Adrenal gland (tissue), 9 donors: ENCODE measurements at regions not wholly inside any gene's neighbourhood (a gene's known extent, or its start where the extent isn't known, plus 50 kb on each side); places are given as distances from the start of the nearest gene placed in this dataset.
"Not testable (repeated sequence)": the region's sequence is repeated elsewhere in the genome, so short reads cannot be mapped to it uniquely, and the experiment has no call there.

Source experiments
- DNase-seq, 7 donors: peaks; one replicate each; pipeline ENCODE4 v3.0.0-alpha.2; 2019 to 2020
- H3K27ac ChIP-seq, 5 donors: fragments of 200-600 bp; sonication (generic) in 4 of 5; 1 replicate in 3 of 5; 2 replicates in 2 of 5; pipeline versions ENCODE4 v1.5.1 to v1.8.0; 2016 to 2020; ENCODE audit warnings: mild to moderate bottlenecking in 1 of 5
- H3K27me3 ChIP-seq: fragments of 200-600 bp; 2 replicates; pipeline ENCODE4 v1.8.0; 2021
- H3K36me3 ChIP-seq, 2 donors: fragments of 200-600 bp; replicated peaks in 1 of 2; 1 replicate in 1 of 2; 2 replicates in 1 of 2; pipeline versions ENCODE4 v1.5.1 to v1.8.0; 2018 to 2022
- H3K4me1 ChIP-seq, 2 donors: fragments of 200-600 bp; replicated peaks in 1 of 2; 1 replicate in 1 of 2; 2 replicates in 1 of 2; pipeline versions ENCODE4 v1.5.1 to v1.8.0; 2018 to 2021
- H3K4me3 ChIP-seq, 4 donors: fragments of 200-600 bp; sonication (generic) in 3 of 4; one replicate each; pipeline ENCODE4 v1.5.1; 2016 to 2018
- H3K9me3 ChIP-seq, 3 donors: fragments of 200-600 bp; sonication (generic) in 1 of 3; replicated peaks in 1 of 3; 1 replicate in 2 of 3; 2 replicates in 1 of 3; pipeline versions ENCODE4 v1.5.1 to v1.8.0; 2016 to 2021
- CTCF ChIP-seq, 6 experiments: fragments of 450-650 bp in 4 of 6; fragments of 200-600 bp in 2 of 6; sonication (generic) in 1 of 6; IDR thresholded peaks; 1 replicate in 5 of 6; 2 replicates in 1 of 6; pipeline versions ENCODE4 v1.5.1 to v1.8.0; 2016 to 2021; ENCODE audit warnings: antibody characterized with exemption in 6 of 6, mild to moderate bottlenecking in 2 of 6, moderate library complexity in 1 of 6
- POLR2A ChIP-seq, 2 donors: fragments of 450-650 bp; IDR thresholded peaks; one replicate each; pipeline ENCODE4 v1.6.1; 2017; ENCODE audit warnings: antibody characterized with exemption in 2 of 2, mild to moderate bottlenecking in 2 of 2, moderate library complexity in 1 of 2
- WGBS, 4 donors: extraction: QIAGEN DNeasy Blood & Tissue Kit in 2 of 4; methylation state at CpG; one replicate each; pipeline versions ENCODE4 v1.1.5 to v1.1.7; 2013 to 2017; 5-methylcytosine and 5-hydroxymethylcytosine counted together
- intact Hi-C, 2 donors: fragments of 100-400 bp; cut with DNase I; formaldehyde crosslinking; loops; one replicate each; pipeline versions ENCODE4 v1.14.1 to v1.15.0; 2022 to 2023
- donor health status: healthy with polysubstance abuse.
- donor health status: Bipolar disorder and iron deficiency.
- donor health status: DM: yes; HTN: yes; CAD: no.
- donor health status: DM: no; HTN: no; CAD: no.
- donor health status: DM: no; HTN: no; CAD: no.

- 53 to 64% (median 58%) methylated on average over 2 of the region's 2 CpGs for WGBS, 4 donors
- Histone ChIP-seq H3K36me3 (no peaks in the 10 kb centered on the region), H3K9me3 (no peaks in the 10 kb centered on the region), H3K4me3 (no peak overlapping the region), H3K27me3 (no peaks in the 10 kb centered on the region), H3K4me1 (no peaks in the 10 kb centered on the region), H3K27ac (no peak overlapping the region)
- TF ChIP-seq POLR2A (IDR thresholded peaks at IDR 0.05) (no peak), CTCF (IDR thresholded peaks at IDR 0.05) (no peak)
- no peak for DNase-seq
- intact Hi-C loops = no loop called here
Observed at GRCh38 chr2:122080871-122081270, 325.4 kb downstream of the TSN start.

- Histone ChIP-seq H3K9me3 (no peaks in the 10 kb centered on the region), H3K4me1 (no peaks in the 10 kb centered on the region), H3K4me3 (no peak overlapping the region), H3K27ac (no peak overlapping the region), H3K36me3 (no peaks in the 10 kb centered on the region), H3K27me3 (no peaks in the 10 kb centered on the region)
- intact Hi-C loops = no loop called here
- TF ChIP-seq POLR2A (IDR thresholded peaks at IDR 0.05) (no peak), CTCF (IDR thresholded peaks at IDR 0.05) (no peak)
- no peak for DNase-seq
- 52 to 69% (median 60%) methylated on average over 3 of the region's 3 CpGs for WGBS, 4 donors
Observed at GRCh38 chr2:122081751-122082150, 326.3 kb downstream of the TSN start.

- no peak for TF ChIP-seq CTCF (IDR thresholded peaks at IDR 0.05)
- no peak for TF ChIP-seq POLR2A (IDR thresholded peaks at IDR 0.05)
- intact Hi-C loops = no loop called here
- no peak overlapping the region for H3K4me3 ChIP-seq
- no peaks in the 10 kb centered on the region for H3K36me3 ChIP-seq
- no peaks in the 10 kb centered on the region for H3K27me3 ChIP-seq
- no peaks in the 10 kb centered on the region for H3K4me1 ChIP-seq
- no peak for DNase-seq
- no peak overlapping the region for H3K27ac ChIP-seq
- H3K9me3 ChIP-seq = no peaks in the 10 kb centered on the region
- whole genome bisulfite sequencing, 4 donors = 81 to 92% (median 83%) methylated on average over 4 of the region's 4 CpGs
Observed at GRCh38 chr2:122083256-122084048, 328.0 kb downstream of the TSN start.

GRCh38 chr2:122085672-122086071 lies 330.2 kb downstream of the TSN start:
- DNase-seq, intact Hi-C loops, H3K4me3 ChIP-seq, H3K4me1 ChIP-seq, H3K36me3 ChIP-seq, H3K27ac ChIP-seq, H3K9me3 ChIP-seq, H3K27me3 ChIP-seq: not testable (repeated sequence)

GRCh38 chr2:122094557-122094956 lies 339.1 kb downstream of the TSN start:
- Histone ChIP-seq H3K36me3 (no peaks in the 10 kb centered on the region), H3K27ac (no peak overlapping the region), H3K4me3 (no peak overlapping the region), H3K4me1 (no peaks in the 10 kb centered on the region), H3K9me3 (no peaks in the 10 kb centered on the region), H3K27me3 (no peaks in the 10 kb centered on the region)
- no peak for DNase-seq
- TF ChIP-seq CTCF (IDR thresholded peaks at IDR 0.05) = no peak
- TF ChIP-seq POLR2A (IDR thresholded peaks at IDR 0.05) = no peak
- intact Hi-C loops = no loop called here
- WGBS, 4 donors = 93 to 96% (median 94%) methylated on average over 1 of the region's 1 CpG
